HepG2 (cell line): ENCODE measurements at regions not wholly inside any gene's neighbourhood (a gene's known extent, or its start where the extent isn't known, plus 50 kb on each side); places are given as distances from the start of the nearest gene placed in this dataset.

ENCODE experiments used
- ATAC-seq: fragments of 200-7000 bp; cut with Tn5 transposase; 3 replicates; pipeline ENCODE4 v1.9.1; 2020; ENCODE audit warnings: mild to moderate bottlenecking, moderate library complexity
- BruUV-seq: library from RNA; stranded (reverse); fragments of 400-500 nt; replicated peaks from 2 replicates; lab custom pipeline; 2021; lab: Mats Ljungman, UMichigan
- CTCF ChIA-PET: fragments of 300-600 bp; formaldehyde crosslinking; extraction: SDS; loops from one replicate; lab custom pipeline; 2021; ENCODE audit warnings: low total read pairs, inconsistent platforms, low intra/inter-chr PET ratio; lab: Yijun Ruan, JAX
- POLR2A ChIA-PET: fragments of 350-600 bp; sonication (Branson Sonifier 250); formaldehyde crosslinking; loops from one replicate; lab custom pipeline; 2020; ENCODE audit warnings: antibody characterized with exemption, inconsistent platforms; lab: Yijun Ruan, JAX
- DNase-seq: peaks from one replicate; pipeline ENCODE4 v3.0.0-alpha.2; 2015; ENCODE audit warnings: low spot score
- FAIRE-seq: peaks from 3 replicates; lab custom pipeline; 2011; peaks lifted over from hg19 to GRCh38; lab: Jason Lieb, UNC
- H2AFZ ChIP-seq: one replicate; pipeline ENCODE4 v1.6.1; 2011; ENCODE audit warnings: low read length, inconsistent platforms
- H3K27ac ChIP-seq: fragments of 300-600 bp; 3 replicates; pipeline ENCODE4 v1.8.0; 2011; ENCODE audit warnings: mixed run types, mild to moderate bottlenecking, mixed read lengths, low read length, inconsistent platforms; ENCODE audit not compliant: insufficient read depth; ENCODE audit errors: extremely low read length
- H3K27me3 ChIP-seq, 2 experiments: fragments of 200-600 bp in 1 of 2; 2 replicates in 1 of 2; 3 replicates in 1 of 2; pipeline versions ENCODE4 v1.6.0 to v1.8.0; 2011; ENCODE audit warnings: low read length in 2 of 2, mild to moderate bottlenecking in 2 of 2, moderate library complexity in 2 of 2, inconsistent platforms in 1 of 2; ENCODE audit not compliant: insufficient read depth in 2 of 2, control insufficient read depth in 1 of 2
- H3K36me3 ChIP-seq, 2 experiments: fragments of 200-600 bp in 1 of 2; replicated peaks in 1 of 2; 2 replicates in 1 of 2; 3 replicates in 1 of 2; pipeline versions ENCODE4 v1.5.1 to v1.8.0; 2011; ENCODE audit warnings: low read length in 2 of 2, inconsistent platforms in 1 of 2; ENCODE audit not compliant: insufficient read depth in 2 of 2, control insufficient read depth in 1 of 2
- H3K4me1 ChIP-seq: 2 replicates; pipeline ENCODE4 v1.5.1; 2012; ENCODE audit warnings: low read length, inconsistent platforms; ENCODE audit not compliant: insufficient read depth
- H3K4me2 ChIP-seq: 2 replicates; pipeline ENCODE4 v1.6.0; 2011; ENCODE audit warnings: low read depth, low read length, inconsistent platforms
- H3K4me3 ChIP-seq, 3 experiments: fragments of 200-600 bp in 1 of 3; sonication (generic), shearing (Covaris generic) in 1 of 3; replicated peaks in 1 of 3; 2 replicates each; pipeline ENCODE4 v1.5.1; 2011 to 2016; ENCODE audit warnings: low read length in 3 of 3, inconsistent platforms in 2 of 3, low read depth in 2 of 3, mild to moderate bottlenecking in 2 of 3, control low read depth in 1 of 3, mixed read lengths in 1 of 3; ENCODE audit not compliant: insufficient read depth in 1 of 3
- H3K79me2 ChIP-seq: one replicate; pipeline ENCODE4 v1.6.1; 2011; ENCODE audit warnings: low read length, inconsistent platforms; ENCODE audit not compliant: insufficient read depth
- H3K9ac ChIP-seq: 2 replicates; pipeline ENCODE4 v1.6.0; 2011; ENCODE audit warnings: mild to moderate bottlenecking, low read depth, low read length, inconsistent platforms; ENCODE audit not compliant: insufficient read depth
- H3K9me3 ChIP-seq: 2 replicates; pipeline ENCODE4 v1.5.1; 2012; ENCODE audit warnings: mild to moderate bottlenecking, low read length
- H4K20me1 ChIP-seq: 2 replicates; pipeline ENCODE4 v1.6.0; 2011; ENCODE audit warnings: inconsistent platforms, mild to moderate bottlenecking, low read length, moderate library complexity; ENCODE audit not compliant: insufficient read depth
- CEBPB ChIP-seq: IDR thresholded peaks from 2 replicates; pipeline ENCODE4 v1.6.1; 2011; ENCODE audit warnings: low read depth, low read length, improper control_type of control experiment, borderline replicate concordance
- CREB1 ChIP-seq, 2 experiments: fragments of 450-650 bp in 1 of 2; IDR thresholded peaks; 2 replicates each; pipeline ENCODE4 v1.6.1; 2016 to 2017; ENCODE audit warnings: control low read depth in 1 of 2, mild to moderate bottlenecking in 1 of 2, missing compliant biosample characterization in 1 of 2, missing genetic modification characterization in 1 of 2
- HNF4A ChIP-seq: sonication (generic); formaldehyde crosslinking; IDR thresholded peaks from 2 replicates; pipeline ENCODE4 v1.4.0; 2020; ENCODE audit warnings: missing genetic modification reagents
- MXD3 ChIP-seq: IDR thresholded peaks from 2 replicates; pipeline ENCODE4 v1.6.1; 2016; ENCODE audit warnings: mild to moderate bottlenecking, missing biosample characterization, missing genetic modification reagents
- ZNF260 ChIP-seq: sonication (generic); formaldehyde crosslinking; IDR thresholded peaks from 2 replicates; pipeline ENCODE4 v1.4.0; 2020; ENCODE audit warnings: missing genetic modification reagents, low read depth, mild to moderate bottlenecking, borderline replicate concordance
- WGBS: methylation state at CpG from one replicate; pipeline ENCODE4 v1.1.6; 2017; ENCODE audit warnings: low lambda C conversion rate; 5-methylcytosine and 5-hydroxymethylcytosine counted together
- in situ Hi-C: cut with HindIII; loops from 2 replicates; pipeline ENCODE4 v1.10.0; 2017; ENCODE audit warnings: low pct_unique_long_range_greater_than_20kb; ENCODE audit not compliant: extremely low pct_ligation_motif_present
- intact Hi-C: fragments of 100-400 bp; cut with micrococcal nuclease; formaldehyde crosslinking; loops from one replicate; pipeline ENCODE4 v1.10.0; 2022; ENCODE audit not compliant: unreplicated experiment
- TF ChIP-seq, protein P1 (sequence below): sonication (generic); formaldehyde crosslinking; IDR thresholded peaks from 2 replicates; pipeline ENCODE4 v1.4.0; 2020; ENCODE audit warnings: mild to moderate bottlenecking, low read depth, missing genetic modification reagents

GRCh38 chr10:113225364-113225763 lies 275.3 kb downstream of the TCF7L2 start (continued):
- TF ChIP-seq, protein P1, sequence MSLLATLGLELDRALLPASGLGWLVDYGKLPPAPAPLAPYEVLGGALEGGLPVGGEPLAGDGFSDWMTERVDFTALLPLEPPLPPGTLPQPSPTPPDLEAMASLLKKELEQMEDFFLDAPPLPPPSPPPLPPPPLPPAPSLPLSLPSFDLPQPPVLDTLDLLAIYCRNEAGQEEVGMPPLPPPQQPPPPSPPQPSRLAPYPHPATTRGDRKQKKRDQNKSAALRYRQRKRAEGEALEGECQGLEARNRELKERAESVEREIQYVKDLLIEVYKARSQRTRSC, result no peak
- no peak for TF ChIP-seq MXD3 (CRISPR knock-in tag)
- no peak for TF ChIP-seq ZNF260 (CRISPR knock-in tag)
- no peak for TF ChIP-seq HNF4A (CRISPR knock-in tag)

- TF ChIP-seq CREB1 (IDR thresholded peaks at IDR 0.05) (peak; percentile 41), CREB1 (CRISPR knock-in tag; IDR thresholded peaks at IDR 0.05) (no peak), CEBPB (no peak)
- 50% methylated on average over 11 of the region's 11 CpGs for WGBS
- Histone ChIP-seq H3K4me2 (no peak overlapping the region), H3K79me2 (no peaks in the 10 kb centered on the region), H3K9me3 (no peaks in the 10 kb centered on the region), H3K27ac (no peak overlapping the region), H3K9ac (no peak overlapping the region), H3K4me1 (no peaks in the 10 kb centered on the region), H3K4me3 (no peak overlapping the region), H3K27me3 (peaks cover 0 to 46% of the 10 kb centered on the region in 2 experiments; a peak in 3 of 5 replicates), H4K20me1 (no peaks in the 10 kb centered on the region), H3K36me3 (no peaks in the 10 kb centered on the region), H2AFZ (no peak overlapping the region)
- ATAC-seq (no peak), DNase-seq (no peak), FAIRE-seq (no peak)
- ChIA-PET POLR2A (no interaction called here), CTCF (no interaction called here)
- BruUV-seq, result no TSS peak
- in situ Hi-C loops (no loop called here), intact Hi-C loops (no loop called here)
Measured at GRCh38 chr10:113225903-113226302, 275.9 kb downstream of the TCF7L2 start.
